Muscle layer of duodenum (tissue), 2 donors: ENCODE measurements at regions not wholly inside any gene's neighbourhood (a gene's known extent, or its start where the extent isn't known, plus 50 kb on each side); places are given as distances from the start of the nearest gene placed in this dataset.
"Not testable (repeated sequence)": the region's sequence is repeated elsewhere in the genome, so short reads cannot be mapped to it uniquely, and the experiment has no call there.

Experiments used
- H3K27ac ChIP-seq: one replicate; pipeline ENCODE4 v1.7.0; 2013; ENCODE audit warnings: mild to moderate bottlenecking, low read length
- H3K27me3 ChIP-seq: one replicate; pipeline ENCODE4 v1.7.0; 2013; ENCODE audit warnings: low read depth, mild to moderate bottlenecking, control low read depth, low read length
- H3K36me3 ChIP-seq, 2 donors: one replicate each; pipeline ENCODE4 v1.7.0; 2013; ENCODE audit warnings: low read length in 2 of 2, control low read depth in 1 of 2, mild to moderate bottlenecking in 1 of 2; ENCODE audit not compliant: insufficient read depth in 2 of 2, control insufficient read depth in 1 of 2
- H3K4me1 ChIP-seq, 2 donors: one replicate each; pipeline ENCODE4 v1.7.0; 2013; ENCODE audit warnings: low read length in 2 of 2, mild to moderate bottlenecking in 2 of 2, control low read depth in 1 of 2, moderate library complexity in 1 of 2; ENCODE audit not compliant: insufficient read depth in 2 of 2, control insufficient read depth in 1 of 2
- H3K4me3 ChIP-seq, 2 donors: one replicate each; pipeline ENCODE4 v1.7.0; 2013; ENCODE audit warnings: low read length in 2 of 2, low read depth in 1 of 2, mild to moderate bottlenecking in 1 of 2
- H3K9me3 ChIP-seq, 2 donors: one replicate each; pipeline ENCODE4 v1.7.0; 2013; ENCODE audit warnings: low read length in 2 of 2, control low read depth in 1 of 2, mild to moderate bottlenecking in 1 of 2; ENCODE audit not compliant: control insufficient read depth in 1 of 2
- donor health status: healthy.

- no peak overlapping the region for H3K4me3 ChIP-seq
- H3K9me3 ChIP-seq: no peaks in the 10 kb centered on the region
These were observed 496.7 kb downstream of the SLC6A15 start for GRCh38 chr12:84415946-84416345.

GRCh38 chr12:84413656-84414055 is 498.9 kb downstream of the SLC6A15 start:
- Histone ChIP-seq H3K27ac (no peak overlapping the region), H3K36me3 (no peaks in the 10 kb centered on the region), H3K27me3 (no peaks in the 10 kb centered on the region), H3K9me3 (no peaks in the 10 kb centered on the region), H3K4me1 (no peaks in the 10 kb centered on the region), H3K4me3 (no peak overlapping the region)

More at GRCh38 chr12:84415946-84416345, 496.7 kb downstream of the SLC6A15 start:
- Histone ChIP-seq H3K36me3 (no peaks in the 10 kb centered on the region), H3K27ac (no peak overlapping the region), H3K4me1 (no peaks in the 10 kb centered on the region), H3K27me3 (no peaks in the 10 kb centered on the region)

- Histone ChIP-seq H3K4me3 (no peak overlapping the region), H3K27ac (no peak overlapping the region), H3K27me3 (no peaks in the 10 kb centered on the region), H3K36me3 (no peaks in the 10 kb centered on the region), H3K4me1 (no peaks in the 10 kb centered on the region), H3K9me3 (no peaks in the 10 kb centered on the region)
These were observed 500.4 kb downstream of the SLC6A15 start for GRCh38 chr12:84412226-84412625.

- no peaks in the 10 kb centered on the region for H3K27me3 ChIP-seq
These were observed 501.6 kb downstream of the SLC6A15 start for GRCh38 chr12:84411031-84411430.

GRCh38 chr12:84408936-84409335 is 503.7 kb downstream of the SLC6A15 start:
- Histone ChIP-seq H3K27ac (no peak overlapping the region), H3K9me3 (peaks cover 0 to 9% of the 10 kb centered on the region in 2 donors), H3K4me1 (no peaks in the 10 kb centered on the region), H3K4me3 (no peak overlapping the region), H3K36me3 (no peaks in the 10 kb centered on the region), H3K27me3 (no peaks in the 10 kb centered on the region)

More at GRCh38 chr12:84411031-84411430, 501.6 kb downstream of the SLC6A15 start:
- Histone ChIP-seq H3K4me1 (no peaks in the 10 kb centered on the region), H3K4me3 (no peak overlapping the region), H3K9me3 (peaks cover 0 to 4% of the 10 kb centered on the region in 2 donors), H3K36me3 (no peaks in the 10 kb centered on the region), H3K27ac (no peak overlapping the region)

GRCh38 chr12:84406720-84407119 is 505.9 kb downstream of the SLC6A15 start:
- not testable (repeated sequence) for H3K27me3 ChIP-seq, H3K4me1 ChIP-seq, H3K9me3 ChIP-seq, H3K36me3 ChIP-seq, H3K27ac ChIP-seq, H3K4me3 ChIP-seq

GRCh38 chr12:84397846-84398245 is 514.8 kb downstream of the SLC6A15 start:
- no peak overlapping the region for H3K4me3 ChIP-seq
- H3K9me3 ChIP-seq: no peaks in the 10 kb centered on the region
- H3K36me3 ChIP-seq: no peaks in the 10 kb centered on the region
- H3K27me3 ChIP-seq: no peaks in the 10 kb centered on the region
- no peaks in the 10 kb centered on the region for H3K4me1 ChIP-seq
- no peak overlapping the region for H3K27ac ChIP-seq

GRCh38 chr12:84397263-84397662 is 515.3 kb downstream of the SLC6A15 start:
- Histone ChIP-seq H3K4me1 (no peaks in the 10 kb centered on the region), H3K4me3 (no peak overlapping the region), H3K9me3 (no peaks in the 10 kb centered on the region), H3K27me3 (no peaks in the 10 kb centered on the region), H3K27ac (no peak overlapping the region), H3K36me3 (no peaks in the 10 kb centered on the region)

- H3K9me3 ChIP-seq, H3K27me3 ChIP-seq, H3K4me3 ChIP-seq, H3K27ac ChIP-seq, H3K4me1 ChIP-seq, H3K36me3 ChIP-seq: not testable (repeated sequence)
These were observed 521.4 kb downstream of the SLC6A15 start for GRCh38 chr12:84391176-84391575.

GRCh38 chr12:84384384-84384783 is 528.2 kb downstream of the SLC6A15 start:
- Histone ChIP-seq H3K36me3 (no peaks in the 10 kb centered on the region), H3K4me3 (no peak overlapping the region), H3K9me3 (peaks cover 4 to 8% of the 10 kb centered on the region in 2 donors), H3K27ac (no peak overlapping the region), H3K4me1 (no peaks in the 10 kb centered on the region), H3K27me3 (no peaks in the 10 kb centered on the region)

- not testable (repeated sequence) for H3K27ac ChIP-seq, H3K9me3 ChIP-seq, H3K27me3 ChIP-seq, H3K4me1 ChIP-seq, H3K36me3 ChIP-seq, H3K4me3 ChIP-seq
These were observed 530.1 kb downstream of the SLC6A15 start for GRCh38 chr12:84382486-84382885.

GRCh38 chr12:84376320-84376719 is 536.3 kb downstream of the SLC6A15 start:
- Histone ChIP-seq H3K27me3 (no peaks in the 10 kb centered on the region), H3K9me3 (no peaks in the 10 kb centered on the region), H3K27ac (no peak overlapping the region), H3K36me3 (no peaks in the 10 kb centered on the region), H3K4me3 (no peak overlapping the region), H3K4me1 (no peaks in the 10 kb centered on the region)
